Mucosa of gallbladder (tissue), 1 donor: ENCODE measurements at regions not wholly inside any gene's neighbourhood (a gene's known extent, or its start where the extent isn't known, plus 50 kb on each side); places are given as distances from the start of the nearest gene placed in this dataset.
"Not testable (repeated sequence)": the region's sequence is repeated elsewhere in the genome, so short reads cannot be mapped to it uniquely, and the experiment has no call there.

Experiments used
- DNase-seq: peaks from one replicate; pipeline ENCODE4 v3.0.0-alpha.2; 2020; ENCODE audit warnings: low spot score
- donor health status: DM: no; HTN: no; CAD: no.

DNA sequence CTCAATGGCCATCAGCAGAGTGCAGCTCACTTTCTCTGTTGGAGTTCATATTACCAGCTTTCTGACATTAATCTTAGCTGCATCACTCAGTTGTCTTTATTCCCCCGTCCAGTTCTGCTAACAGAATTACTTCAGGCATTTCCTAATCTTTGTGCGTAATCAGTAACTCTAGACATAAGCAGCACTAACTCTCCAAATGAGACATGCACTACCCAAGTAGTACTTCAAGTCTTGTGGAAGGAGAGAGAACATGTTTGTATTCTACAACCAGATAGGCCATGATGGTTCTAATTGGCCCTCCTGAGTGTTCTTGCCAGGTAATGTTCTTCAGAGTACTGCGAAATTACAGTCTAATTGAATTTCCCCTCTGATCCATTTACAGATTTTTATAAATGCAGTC, 448.5 kb upstream of the RPS6KA3 start:
- no peak for DNase-seq

DNA sequence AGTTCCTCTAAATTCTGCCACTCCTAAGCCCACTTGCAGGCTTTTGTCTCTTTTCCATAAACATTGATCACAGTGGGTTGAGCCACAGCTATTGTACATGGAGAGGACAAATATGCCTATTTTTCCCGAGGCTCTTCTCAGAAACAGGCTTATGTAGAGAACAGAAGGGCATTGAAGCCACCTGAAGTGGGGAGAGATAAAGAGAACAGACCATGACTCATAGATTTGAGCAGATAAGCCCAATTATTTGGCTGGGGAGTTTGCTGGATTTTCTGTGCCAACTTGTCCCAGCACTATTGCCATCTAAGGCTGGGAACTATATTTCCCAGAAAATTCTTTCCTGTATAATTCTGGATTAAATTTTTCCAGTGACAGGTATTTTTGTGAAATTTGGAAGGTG, 446.1 kb upstream of the RPS6KA3 start:
- DNase-seq, result no peak

DNA sequence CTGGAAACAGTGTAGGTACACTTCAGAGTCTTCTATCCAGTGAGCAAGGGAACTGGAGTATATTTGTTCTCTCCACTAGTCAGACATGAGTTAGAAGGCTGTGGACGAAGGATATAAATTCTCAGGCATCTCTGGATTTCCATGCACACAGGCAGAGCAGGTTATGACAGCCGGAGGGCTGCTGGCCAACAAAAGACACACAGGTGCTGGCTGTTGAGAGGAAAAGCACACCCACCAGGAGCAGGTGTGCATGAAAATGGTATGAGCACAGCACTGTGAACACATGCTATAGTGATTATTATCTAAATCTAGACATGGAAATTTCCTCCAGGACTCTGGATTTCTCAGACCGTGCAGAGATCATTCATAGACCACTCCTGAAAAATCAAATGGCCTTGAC, 444.7 kb upstream of the RPS6KA3 start:
- no peak for DNase-seq

GRCh38 chrX:20693078-20693477, 426.4 kb upstream of the RPS6KA3 start:
- DNase-seq, result no peak

DNA sequence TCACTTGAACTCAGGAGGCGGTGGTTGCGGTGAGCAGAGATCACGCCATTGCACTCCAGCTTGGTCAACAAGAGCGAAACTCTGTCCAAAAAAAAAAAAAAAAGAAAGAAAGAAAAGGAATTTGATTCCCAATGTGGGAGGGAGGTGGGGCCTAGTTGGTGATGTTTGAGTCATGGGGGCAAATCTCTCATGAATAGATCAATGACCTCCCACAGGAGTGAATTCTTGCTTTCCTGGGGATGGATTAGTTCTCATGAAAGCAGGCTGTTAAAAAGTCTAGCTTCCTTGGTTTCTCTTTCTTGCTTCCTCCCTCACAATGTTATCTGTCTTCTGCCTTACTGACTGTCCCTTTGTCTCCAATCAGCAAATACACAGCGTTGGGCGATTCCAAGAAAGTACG, 419.5 kb upstream of the RPS6KA3 start:
- no peak for DNase-seq

- no peak for DNase-seq
Observed at GRCh38 chrX:20685652-20686051, 418.9 kb upstream of the RPS6KA3 start.

GRCh38 chrX:20681683-20682082, 415.0 kb upstream of the RPS6KA3 start:
- no peak for DNase-seq

DNA sequence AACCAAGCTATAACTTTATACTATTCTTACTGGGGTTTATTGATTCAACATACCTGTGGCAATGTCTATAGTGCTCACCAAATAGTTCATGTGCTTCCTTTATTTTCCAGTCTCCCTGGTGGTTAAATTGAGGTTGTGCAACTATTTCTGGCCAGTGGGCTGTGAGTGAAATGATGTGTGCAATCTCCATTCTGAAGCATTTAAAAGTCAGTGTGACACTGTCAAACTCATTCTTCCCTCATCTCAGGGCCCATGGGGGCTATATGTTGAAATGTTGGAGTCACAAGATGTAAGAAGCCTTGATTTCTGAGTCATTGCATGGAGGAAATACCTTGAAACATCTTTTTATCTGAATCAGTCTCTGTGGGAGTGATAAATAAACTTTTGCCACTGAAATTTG, 414.3 kb upstream of the RPS6KA3 start:
- no peak for DNase-seq

DNA sequence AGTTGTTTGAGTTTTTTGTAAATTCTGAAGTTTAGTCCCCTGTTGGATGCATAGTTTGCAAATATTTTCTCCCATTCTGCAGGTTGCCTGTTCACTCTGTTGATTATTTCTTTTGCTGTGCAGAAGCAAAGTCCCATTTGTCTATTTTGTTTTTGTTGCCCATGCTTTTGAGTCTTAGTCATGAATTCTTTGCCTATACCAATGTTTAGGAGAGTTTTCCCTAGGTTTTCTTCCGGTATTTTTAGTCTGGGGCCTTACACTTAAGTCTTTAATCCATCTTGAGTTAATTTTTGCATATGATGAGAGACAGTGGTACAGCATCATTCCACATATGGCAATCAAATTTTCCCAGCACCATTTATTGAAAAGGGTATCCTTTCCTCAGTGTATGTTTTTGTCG, 405.8 kb upstream of the RPS6KA3 start:
- no peak for DNase-seq

GRCh38 chrX:20671746-20672145, 405.0 kb upstream of the RPS6KA3 start:
- not testable (repeated sequence) for DNase-seq

DNA sequence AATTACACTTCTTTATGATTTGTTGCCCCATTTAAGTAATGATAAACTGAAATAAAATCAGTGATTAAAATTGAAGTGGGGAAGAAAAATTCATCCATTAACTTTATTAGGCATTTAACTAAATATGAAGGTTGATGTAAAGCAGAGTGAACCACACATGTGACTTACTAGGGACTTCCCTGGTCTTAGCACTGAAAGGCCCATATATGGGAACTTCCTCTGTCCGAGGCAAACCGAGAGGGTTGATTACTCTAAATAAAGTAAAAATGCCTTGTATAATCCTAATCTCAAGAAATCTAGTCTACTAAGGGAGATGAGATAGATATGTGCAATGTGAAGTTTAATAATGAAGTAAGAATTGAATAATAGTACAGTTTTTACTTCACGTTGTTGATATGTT, 403.9 kb upstream of the RPS6KA3 start:
- no peak for DNase-seq

DNA sequence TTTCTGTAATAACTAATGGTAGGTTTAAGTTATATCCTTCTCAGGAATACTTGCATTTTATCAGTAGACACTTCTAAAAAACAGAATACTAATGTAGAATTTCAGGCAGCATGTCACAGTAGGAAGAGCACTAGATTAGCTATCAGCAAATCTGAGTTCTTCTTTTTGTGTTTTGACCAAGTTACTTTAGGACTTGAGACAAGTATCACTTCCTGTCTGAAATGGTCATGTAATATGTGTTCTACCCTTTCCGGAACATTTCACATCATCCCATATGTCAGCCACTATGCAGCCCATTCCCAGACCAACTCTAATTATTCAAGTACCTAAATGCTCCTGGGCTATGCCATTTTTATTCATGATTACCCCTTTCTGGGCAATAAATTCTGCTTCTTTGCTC, 401.8 kb upstream of the RPS6KA3 start:
- DNase-seq, result no peak

DNA sequence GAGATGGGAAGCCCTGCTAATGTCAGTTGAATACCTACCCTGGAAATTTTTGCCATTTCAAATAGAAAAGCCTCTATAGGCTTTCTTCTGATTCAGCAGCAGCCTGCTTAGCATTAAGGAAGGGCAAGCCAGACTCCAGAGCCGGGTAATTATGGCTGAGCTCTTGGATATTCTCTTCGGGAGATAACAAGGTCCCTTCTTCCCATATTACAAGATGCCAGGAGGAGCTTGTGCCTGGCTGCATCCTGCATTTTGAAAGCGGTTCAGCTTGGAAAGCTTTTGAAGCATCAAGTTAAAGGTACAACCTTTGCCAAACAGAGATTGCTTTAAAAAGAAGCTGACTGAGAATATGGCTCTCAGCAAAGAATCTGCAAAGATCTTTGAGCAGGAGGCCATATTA, 399.6 kb upstream of the RPS6KA3 start:
- DNase-seq, result no peak

DNA sequence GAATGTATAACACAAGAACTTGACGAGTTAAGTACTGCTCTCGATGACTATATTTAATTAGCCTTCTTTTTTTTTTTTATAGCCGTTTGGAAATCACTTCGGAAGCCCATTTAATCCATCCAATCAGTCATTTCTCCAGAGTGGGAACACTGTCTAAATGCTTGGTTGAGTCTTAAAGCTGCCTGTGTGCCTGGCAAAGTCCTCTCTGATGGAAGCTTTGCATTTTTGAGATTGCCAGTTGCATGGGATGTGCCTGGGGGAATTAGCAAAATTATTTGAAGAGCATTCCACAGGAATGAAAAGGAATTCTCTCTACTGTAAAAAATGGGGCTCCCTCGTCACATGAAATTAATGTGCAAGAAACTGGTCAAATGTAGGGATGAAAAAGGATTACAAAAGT, 398.8 kb upstream of the RPS6KA3 start:
- DNase-seq, result no peak

- DNase-seq, result no peak
Observed at GRCh38 chrX:20664774-20665173, 398.1 kb upstream of the RPS6KA3 start.

DNA sequence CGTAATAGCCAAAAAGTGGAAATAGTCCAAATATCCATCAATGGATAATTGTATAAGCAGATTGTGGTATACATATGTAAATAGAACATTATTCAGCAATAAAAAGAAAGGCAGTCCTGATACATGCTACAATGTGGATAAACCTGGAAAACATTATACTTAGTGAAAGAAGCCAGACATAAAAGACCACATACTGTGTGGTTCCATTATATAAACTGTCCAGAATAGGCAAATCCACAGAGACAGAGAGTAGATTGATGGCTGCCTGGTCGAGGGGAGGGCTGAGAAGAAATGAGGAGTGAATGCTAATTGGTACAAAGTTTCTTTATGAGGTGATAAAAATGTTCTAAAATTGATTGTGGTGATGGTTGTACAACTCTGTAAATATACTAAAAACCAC, 397.4 kb upstream of the RPS6KA3 start:
- DNase-seq, result no peak

- no peak for DNase-seq
Observed at GRCh38 chrX:20663336-20663735, 396.6 kb upstream of the RPS6KA3 start.

- no peak for DNase-seq
Observed at GRCh38 chrX:20656721-20657120, 390.0 kb upstream of the RPS6KA3 start.

DNA sequence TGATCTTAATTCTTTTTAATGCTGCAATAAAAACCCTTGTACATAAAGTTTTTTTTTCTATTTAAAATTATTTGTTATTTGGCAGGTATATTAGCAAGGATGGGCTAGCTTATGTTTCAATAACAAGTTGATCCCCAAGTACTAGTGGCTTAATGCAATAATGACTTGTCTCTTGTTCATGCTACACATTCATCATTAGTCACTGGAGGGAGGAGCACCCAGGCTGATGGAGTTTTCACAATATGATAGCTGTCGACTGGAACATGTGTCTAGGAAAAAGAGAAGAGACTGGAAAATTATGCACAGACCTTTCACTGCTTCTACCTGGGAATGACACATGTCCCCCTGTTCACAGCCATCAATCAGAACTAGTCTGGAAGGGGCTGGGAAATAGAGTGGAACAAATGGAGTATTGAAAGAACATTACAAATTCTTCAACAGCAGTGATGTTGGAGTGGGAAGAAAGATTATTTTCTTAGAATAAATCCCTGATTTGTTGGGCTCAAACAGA, 387.9 kb upstream of the RPS6KA3 start:
- DNase-seq, result no peak

GRCh38 chrX:20653070-20653469, 386.4 kb upstream of the RPS6KA3 start:
- no peak for DNase-seq

GRCh38 chrX:20641954-20642353, 375.2 kb upstream of the RPS6KA3 start:
- DNase-seq, result no peak

- no peak for DNase-seq
Observed at GRCh38 chrX:20639115-20639514, 372.4 kb upstream of the RPS6KA3 start.

DNA sequence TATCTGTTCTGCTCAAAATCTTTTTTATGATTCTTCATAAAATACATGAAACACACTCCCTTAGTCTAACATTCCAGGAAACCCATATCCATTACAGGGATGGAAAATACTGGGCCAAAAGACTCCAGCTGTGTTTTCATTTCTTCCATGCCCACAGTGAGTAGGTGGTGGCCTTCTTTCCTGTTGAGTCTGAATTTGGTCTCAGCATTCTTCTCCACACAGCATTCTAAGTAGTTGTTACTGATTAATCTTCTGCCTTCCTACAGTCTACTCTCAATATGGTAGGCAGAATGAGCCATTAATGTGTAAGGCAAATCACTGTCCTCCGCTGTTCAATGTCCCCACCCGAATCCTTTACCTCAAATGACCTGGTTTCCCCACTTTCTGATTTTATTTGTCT, 370.6 kb upstream of the RPS6KA3 start:
- DNase-seq, result no peak

GRCh38 chrX:20633451-20633850, 366.7 kb upstream of the RPS6KA3 start:
- no peak for DNase-seq

DNA sequence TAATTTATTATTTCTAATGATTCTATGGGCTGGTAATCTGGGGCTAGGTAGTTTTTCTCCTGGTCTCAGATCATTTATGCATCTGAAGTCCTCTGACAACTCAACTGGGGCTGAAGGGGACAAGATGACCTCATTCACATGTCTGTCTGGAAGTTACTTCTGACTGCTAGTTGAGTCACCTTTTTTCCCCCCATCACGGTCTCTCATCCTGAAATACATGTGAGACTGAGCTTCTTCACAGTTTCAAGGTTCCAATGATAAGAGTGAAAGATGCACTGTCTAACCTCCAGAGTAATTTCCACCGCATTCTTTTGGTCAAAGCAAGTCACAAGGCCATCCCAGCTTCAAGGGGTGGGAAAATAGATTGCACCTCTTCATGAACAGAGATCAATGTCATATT, 356.7 kb upstream of the RPS6KA3 start:
- DNase-seq, result no peak
